Activated B cell treated with CpG ODN at 0.5 μM for 24 hours (primary cell): ENCODE measurements at regions not wholly inside any gene's neighbourhood (a gene's known extent, or its start where the extent isn't known, plus 50 kb on each side); places are given as distances from the start of the nearest gene placed in this dataset.

ENCODE experiments used
- ATAC-seq: fragments of 200-7000 bp; cut with Tn5 transposase; one replicate; pipeline ENCODE4 v1.10.0; 2021; ENCODE audit warnings: low read depth, mild to moderate bottlenecking, moderate library complexity
- CTCF ChIA-PET: fragments of 350-600 bp; sonication (Branson Sonifier 250); formaldehyde crosslinking; loops from one replicate; lab custom pipeline; 2021; ENCODE audit warnings: antibody characterized with exemption; lab: Charles Lee
- POLR2A ChIA-PET: fragments of 350-600 bp; sonication (Branson Sonifier 250); formaldehyde crosslinking; loops from one replicate; lab custom pipeline; 2021; ENCODE audit warnings: antibody characterized with exemption; lab: Charles Lee
- DNase-seq: peaks from one replicate; pipeline ENCODE4 v3.0.0; 2022
- H3K27ac Mint-ChIP-seq: one replicate; pipeline ENCODE4 v1.8.0; 2020; ENCODE audit warnings: mixed read lengths
- H3K27me3 Mint-ChIP-seq: one replicate; pipeline ENCODE4 v1.8.0; 2021; ENCODE audit warnings: mixed read lengths
- H3K36me3 Mint-ChIP-seq: one replicate; pipeline ENCODE4 v1.8.0; 2021; ENCODE audit warnings: low read depth, mixed read lengths
- H3K4me1 Mint-ChIP-seq: one replicate; pipeline ENCODE4 v1.8.0; 2021; ENCODE audit warnings: mixed read lengths
- H3K4me3 Mint-ChIP-seq: one replicate; pipeline ENCODE4 v1.8.0; 2020; ENCODE audit warnings: mild to moderate bottlenecking, mixed read lengths
- H3K9me3 Mint-ChIP-seq: one replicate; pipeline ENCODE4 v1.8.0; 2020; ENCODE audit warnings: mixed read lengths
- CTCF ChIP-seq: fragments of 200-600 bp; IDR thresholded peaks from one replicate; pipeline ENCODE4 v1.8.0; 2022; ENCODE audit warnings: antibody characterized with exemption, mild to moderate bottlenecking
- intact Hi-C: fragments of 100-400 bp; cut with micrococcal nuclease; formaldehyde crosslinking; loops from one replicate; pipeline ENCODE4 v1.15.1; 2024

- CTCF ChIA-PET = no interaction called here
- Mint-ChIP-seq H3K27me3 (peaks cover 33% of the 10 kb centered on the region), H3K36me3 (no peaks in the 10 kb centered on the region), H3K27ac (no peak overlapping the region), H3K9me3 (peaks cover under 1% of the 10 kb centered on the region), H3K4me3 (peak overlapping the region; percentile 75), H3K4me1 (peaks cover 22% of the 10 kb centered on the region)
- intact Hi-C loops = loop anchor here (2.0 to 5.0 kb wide), 2 partner anchors 15 to 46 kb away; no protein-coding TSS in a partner anchor
- POLR2A ChIA-PET = interaction anchor here (2.3 kb wide), 1 partner anchor 15 kb away, joined by 7 read pairs; no protein-coding TSS in a partner anchor
- no peak for TF ChIP-seq CTCF
- ATAC-seq = no peak
- no peak for DNase-seq
Observed at GRCh38 chr9:129336130-129336528, 158.1 kb upstream of the IER5L start.

GRCh38 chr9:129335464-129336129 lies 157.5 kb upstream of the IER5L start:
- Mint-ChIP-seq H3K4me3 (no peak overlapping the region), H3K9me3 (peaks cover 5% of the 10 kb centered on the region), H3K27ac (no peak overlapping the region), H3K36me3 (no peaks in the 10 kb centered on the region), H3K27me3 (peaks cover 33% of the 10 kb centered on the region), H3K4me1 (peaks cover 22% of the 10 kb centered on the region)
- ATAC-seq = no peak
- no peak for DNase-seq
- intact Hi-C loops = loop anchor here (2.0 to 5.0 kb wide), 2 partner anchors 15 to 47 kb away; no protein-coding TSS in a partner anchor
- ChIA-PET POLR2A (interaction anchor here (0.7 to 2.3 kb wide), 2 partner anchors 15 to 80 kb away, joined by 5 to 7 read pairs; no protein-coding TSS in a partner anchor), CTCF (no interaction called here)
- no peak for TF ChIP-seq CTCF

GRCh38 chr9:129334105-129334935 lies 156.3 kb upstream of the IER5L start:
- no peak overlapping the region for H3K27ac Mint-ChIP-seq
- DNase-seq = no peak

GRCh38 chr9:129333617-129334104 lies 155.6 kb upstream of the IER5L start:
- TF ChIP-seq CTCF = no peak
- ATAC-seq = no peak
- H3K9me3 Mint-ChIP-seq = peaks cover 7% of the 10 kb centered on the region
- no peak overlapping the region for H3K4me3 Mint-ChIP-seq
- no peak overlapping the region for H3K27ac Mint-ChIP-seq
- intact Hi-C loops = no loop called here
- ChIA-PET CTCF (no interaction called here), POLR2A (no interaction called here)
- peaks cover 33% of the 10 kb centered on the region for H3K27me3 Mint-ChIP-seq
- DNase-seq = no peak
- peaks cover 22% of the 10 kb centered on the region for H3K4me1 Mint-ChIP-seq
- no peaks in the 10 kb centered on the region for H3K36me3 Mint-ChIP-seq

More at GRCh38 chr9:129334105-129334935, 156.3 kb upstream of the IER5L start:
- H3K27me3 Mint-ChIP-seq = peaks cover 33% of the 10 kb centered on the region
- no peak for TF ChIP-seq CTCF
- ChIA-PET CTCF (no interaction called here), POLR2A (interaction anchor here (0.7 to 2.3 kb wide), 2 partner anchors 13 to 81 kb away, joined by 5 to 7 read pairs; no protein-coding TSS in a partner anchor)
- peaks cover 7% of the 10 kb centered on the region for H3K9me3 Mint-ChIP-seq
- H3K4me1 Mint-ChIP-seq = peaks cover 22% of the 10 kb centered on the region
- no peak for ATAC-seq
- H3K4me3 Mint-ChIP-seq = no peak overlapping the region
- intact Hi-C loops = no loop called here
- no peaks in the 10 kb centered on the region for H3K36me3 Mint-ChIP-seq

GRCh38 chr9:129332581-129332980 lies 154.5 kb upstream of the IER5L start:
- Mint-ChIP-seq H3K27me3 (peaks cover 29% of the 10 kb centered on the region), H3K36me3 (no peaks in the 10 kb centered on the region), H3K4me1 (peaks cover 27% of the 10 kb centered on the region), H3K27ac (no peak overlapping the region), H3K9me3 (peaks cover 7% of the 10 kb centered on the region), H3K4me3 (no peak overlapping the region)
- ATAC-seq (no peak), DNase-seq (no peak)
- TF ChIP-seq CTCF = no peak
- intact Hi-C loops = no loop called here
- POLR2A ChIA-PET = no interaction called here
- CTCF ChIA-PET = no interaction called here
